Mesendoderm (in vitro differentiated cells): ENCODE measurements at regions not wholly inside any gene's neighbourhood (a gene's known extent, or its start where the extent isn't known, plus 50 kb on each side); places are given as distances from the start of the nearest gene placed in this dataset.

Source experiments
- DNase-seq: peaks from one replicate; pipeline ENCODE4 v3.0.0; 2013
- H2AK5ac ChIP-seq: 2 replicates; pipeline ENCODE4 v1.6.1; 2013; ENCODE audit warnings: low read length, inconsistent platforms
- H2BK120ac ChIP-seq: 2 replicates; pipeline ENCODE4 v1.6.1; 2013; ENCODE audit warnings: low read depth, mild to moderate bottlenecking, low read length, moderate library complexity, mixed read lengths
- H2BK15ac ChIP-seq: replicated peaks from 2 replicates; pipeline ENCODE4 v1.6.1; 2013; ENCODE audit warnings: low read depth, mild to moderate bottlenecking, moderate library complexity
- H2BK5ac ChIP-seq: 2 replicates; pipeline ENCODE4 v1.6.1; 2013; ENCODE audit warnings: low read length, inconsistent platforms
- H3K18ac ChIP-seq: 2 replicates; pipeline ENCODE4 v1.6.1; 2013; ENCODE audit warnings: mild to moderate bottlenecking, low read length, mixed read lengths
- H3K23ac ChIP-seq: one replicate; pipeline ENCODE4 v1.6.1; 2013; ENCODE audit warnings: low read length
- H3K27ac ChIP-seq: 2 replicates; pipeline ENCODE4 v1.5.1; 2013; ENCODE audit warnings: low read depth, mild to moderate bottlenecking, inconsistent platforms, low read length, moderate library complexity
- H3K27me3 ChIP-seq: 2 replicates; pipeline ENCODE4 v1.6.1; 2013; ENCODE audit warnings: low read length, control low read depth, mild to moderate bottlenecking, inconsistent platforms; ENCODE audit not compliant: insufficient read depth, poor library complexity
- H3K36me3 ChIP-seq: 2 replicates; pipeline ENCODE4 v1.6.1; 2013; ENCODE audit warnings: low read length, inconsistent platforms; ENCODE audit not compliant: control insufficient read depth, insufficient read depth
- H3K4ac ChIP-seq: one replicate; pipeline ENCODE4 v1.6.1; 2013; ENCODE audit warnings: low read depth, mild to moderate bottlenecking, low read length, moderate library complexity
- H3K4me1 ChIP-seq: 2 replicates; pipeline ENCODE4 v1.6.1; 2013; ENCODE audit warnings: low read depth, low read length, inconsistent platforms; ENCODE audit not compliant: control insufficient read depth
- H3K4me2 ChIP-seq: 2 replicates; pipeline ENCODE4 v1.6.1; 2013; ENCODE audit warnings: low read length
- H3K4me3 ChIP-seq: 2 replicates; pipeline ENCODE4 v1.5.1; 2013; ENCODE audit warnings: mild to moderate bottlenecking, low read length
- H3K56ac ChIP-seq: one replicate; pipeline ENCODE4 v1.6.1; 2013; ENCODE audit warnings: low read length
- H3K79me1 ChIP-seq: 2 replicates; pipeline ENCODE4 v1.6.1; 2013; ENCODE audit warnings: low read length, inconsistent platforms
- H3K79me2 ChIP-seq: 2 replicates; pipeline ENCODE4 v1.6.1; 2013; ENCODE audit warnings: mild to moderate bottlenecking, low read length; ENCODE audit not compliant: control insufficient read depth, insufficient read depth
- H3K9ac ChIP-seq: 2 replicates; pipeline ENCODE4 v1.6.1; 2013; ENCODE audit warnings: low read length, inconsistent platforms
- H4K5ac ChIP-seq: one replicate; pipeline ENCODE4 v1.6.1; 2013; ENCODE audit warnings: low read length
- H4K8ac ChIP-seq: one replicate; pipeline ENCODE4 v1.6.1; 2013; ENCODE audit warnings: low read depth, mild to moderate bottlenecking, control low read depth, low read length, moderate library complexity
- WGBS: extraction: QIAGEN DNeasy Blood & Tissue Kit; methylation state at CpG from one replicate; pipeline ENCODE4 v1.1.7; 2013; ENCODE audit warnings: low lambda C conversion rate, missing lambda C conversion rate; ENCODE audit not compliant: insufficient coverage; ENCODE audit errors: extremely low coverage; 5-methylcytosine and 5-hydroxymethylcytosine counted together

DNA sequence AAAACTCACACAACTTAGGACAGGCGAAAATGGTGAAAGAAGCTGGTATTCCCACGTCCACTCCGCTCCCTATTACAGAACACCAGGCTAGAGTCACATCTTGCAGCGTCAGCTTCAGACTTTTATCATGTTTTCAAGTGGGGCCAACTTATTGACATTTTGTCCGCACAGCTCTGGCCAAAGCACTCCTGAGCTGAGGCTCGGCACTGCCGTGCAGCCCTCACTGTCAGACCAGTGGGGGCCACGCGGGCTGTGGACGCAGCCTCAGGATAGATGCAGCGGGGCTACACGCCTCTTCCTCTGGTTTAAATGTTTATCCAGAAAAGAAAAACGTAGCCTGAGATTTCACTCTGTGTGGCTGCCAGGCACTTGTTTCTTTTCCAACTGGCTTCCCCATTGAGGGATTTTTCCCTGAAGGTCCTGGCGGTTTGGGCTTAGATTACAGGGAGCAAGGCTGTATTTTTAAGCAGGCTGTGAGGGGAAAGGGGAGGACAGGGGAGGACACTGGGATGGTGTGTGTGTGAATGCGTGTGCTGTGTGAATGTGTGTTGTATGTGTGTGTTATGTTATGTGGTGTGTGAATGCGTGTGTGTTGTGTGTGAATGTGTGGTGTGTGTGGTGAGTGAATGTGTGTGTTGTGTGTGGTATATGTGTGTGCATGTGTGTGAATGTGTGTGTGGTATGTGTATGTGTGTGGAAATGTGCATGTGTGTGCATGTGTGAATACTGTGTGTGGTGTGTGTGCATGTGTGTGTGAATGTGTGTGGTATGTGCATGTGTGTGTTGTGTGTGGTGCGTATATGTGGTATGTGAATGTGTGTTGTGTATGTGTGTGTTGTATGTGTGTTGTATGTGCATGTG lies 267.6 kb downstream of the DCDC2C start:
- Histone ChIP-seq H3K4ac (no peak overlapping the region), H2AK5ac (no peak overlapping the region), H3K27me3 (no peaks in the 10 kb centered on the region), H3K27ac (no peak overlapping the region), H3K9ac (no peak overlapping the region), H3K18ac (no peak overlapping the region), H2BK120ac (no peak overlapping the region), H4K5ac (no peak overlapping the region), H4K8ac (no peak overlapping the region), H2BK15ac (no peak overlapping the region), H3K79me1 (no peaks in the 10 kb centered on the region), H3K23ac (no peak overlapping the region), H3K4me2 (no peak overlapping the region), H3K36me3 (no peaks in the 10 kb centered on the region), H3K79me2 (no peaks in the 10 kb centered on the region), H3K4me3 (no peak overlapping the region), H3K56ac (no peak overlapping the region), H2BK5ac (no peak overlapping the region), H3K4me1 (no peaks in the 10 kb centered on the region)
- 100% methylated on average over 2 of the region's 17 CpGs for WGBS
- DNase-seq, result no peak

DNA sequence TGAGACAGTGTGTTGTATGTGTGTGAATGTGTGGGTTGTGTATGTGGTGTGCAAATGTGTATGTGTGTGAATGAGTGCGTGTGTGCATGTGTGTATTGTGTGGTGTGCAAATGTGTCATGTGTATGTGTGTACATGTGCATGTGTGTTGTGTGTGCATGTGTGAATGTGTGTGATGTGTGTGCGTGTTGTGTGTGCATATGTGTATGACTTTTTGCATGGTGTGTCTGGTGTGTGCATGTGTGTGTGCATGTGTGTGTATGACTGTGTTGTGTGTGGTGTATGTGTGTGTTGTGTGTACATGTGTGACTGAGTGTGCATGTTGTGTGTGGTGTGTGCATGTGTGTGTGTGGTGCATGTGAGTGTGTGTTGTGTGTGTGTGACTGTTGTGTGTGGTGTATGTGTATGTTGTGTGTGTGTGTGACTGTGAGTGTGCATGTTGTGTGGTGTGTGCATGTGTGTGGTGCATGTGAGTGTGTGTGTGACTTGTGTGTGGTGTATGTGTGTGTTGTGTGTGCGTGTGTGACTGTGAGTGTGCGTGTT lies 268.3 kb downstream of the DCDC2C start:
- Histone ChIP-seq H3K23ac (no peak overlapping the region), H3K4ac (no peak overlapping the region), H3K4me3 (no peak overlapping the region), H3K56ac (no peak overlapping the region), H2BK5ac (no peak overlapping the region), H3K27ac (no peak overlapping the region), H3K79me1 (no peaks in the 10 kb centered on the region), H3K4me1 (no peaks in the 10 kb centered on the region), H3K79me2 (no peaks in the 10 kb centered on the region), H3K9ac (no peak overlapping the region), H2AK5ac (no peak overlapping the region), H3K4me2 (no peak overlapping the region), H3K18ac (no peak overlapping the region), H3K27me3 (no peaks in the 10 kb centered on the region), H4K8ac (no peak overlapping the region), H2BK15ac (no peak overlapping the region), H4K5ac (no peak overlapping the region), H2BK120ac (no peak overlapping the region), H3K36me3 (no peaks in the 10 kb centered on the region)
- no peak for DNase-seq
- WGBS, result 100% methylated on average over 3 of the region's 4 CpGs

DNA sequence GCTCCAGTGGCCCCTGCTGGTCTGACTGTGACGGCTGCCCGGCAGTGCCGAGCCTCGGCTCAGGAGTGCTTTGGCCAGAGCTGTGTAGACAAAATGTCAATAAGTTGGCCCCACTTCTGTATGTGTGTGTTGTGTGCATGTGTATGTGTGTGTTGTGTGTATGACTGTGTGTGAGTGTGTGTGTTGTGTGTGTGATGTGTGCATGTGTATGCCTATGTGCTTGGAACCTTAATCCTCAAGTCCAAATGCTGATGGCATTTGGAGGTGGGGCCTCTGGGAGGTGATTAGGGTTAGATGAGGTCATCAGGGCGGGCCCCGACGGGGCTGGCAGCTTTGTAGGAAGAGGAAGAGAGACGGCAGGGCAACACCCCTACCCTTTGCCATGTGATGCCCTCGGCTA lies 269.0 kb downstream of the DCDC2C start:
- Histone ChIP-seq H4K5ac (no peak overlapping the region), H2BK5ac (no peak overlapping the region), H3K56ac (no peak overlapping the region), H3K4me1 (no peaks in the 10 kb centered on the region), H3K9ac (no peak overlapping the region), H3K79me2 (no peaks in the 10 kb centered on the region), H2BK15ac (no peak overlapping the region), H2BK120ac (no peak overlapping the region), H2AK5ac (no peak overlapping the region), H3K79me1 (no peaks in the 10 kb centered on the region), H3K27ac (no peak overlapping the region), H3K4me2 (no peak overlapping the region), H3K18ac (no peak overlapping the region), H3K4me3 (no peak overlapping the region), H4K8ac (no peak overlapping the region), H3K27me3 (no peaks in the 10 kb centered on the region), H3K36me3 (no peaks in the 10 kb centered on the region), H3K4ac (no peak overlapping the region), H3K23ac (no peak overlapping the region)
- DNase-seq, result no peak
- WGBS, result no CpG with 5 or more reads among the region's 9 CpGs

DNA sequence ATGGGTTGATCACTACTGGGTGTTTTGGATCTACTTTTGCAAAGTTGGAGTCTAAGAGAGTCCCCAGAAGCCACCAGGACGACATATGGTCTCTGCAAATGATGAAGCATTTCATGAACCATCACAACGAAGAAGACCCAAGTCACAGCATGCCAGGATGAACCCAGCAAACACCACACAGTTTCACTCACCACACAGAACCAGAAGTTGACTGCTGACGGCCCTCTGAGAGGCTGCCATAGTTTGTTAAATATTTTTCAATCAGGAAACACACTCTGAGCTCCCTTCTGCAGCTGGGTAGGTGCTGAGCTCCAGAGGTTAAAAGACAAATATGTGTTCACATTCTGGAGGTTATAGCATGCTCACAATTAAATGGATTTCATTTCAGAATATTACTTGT lies 271.4 kb downstream of the DCDC2C start:
- DNase-seq, result no peak
- WGBS, result no CpG with 5 or more reads among the region's 3 CpGs

DNA sequence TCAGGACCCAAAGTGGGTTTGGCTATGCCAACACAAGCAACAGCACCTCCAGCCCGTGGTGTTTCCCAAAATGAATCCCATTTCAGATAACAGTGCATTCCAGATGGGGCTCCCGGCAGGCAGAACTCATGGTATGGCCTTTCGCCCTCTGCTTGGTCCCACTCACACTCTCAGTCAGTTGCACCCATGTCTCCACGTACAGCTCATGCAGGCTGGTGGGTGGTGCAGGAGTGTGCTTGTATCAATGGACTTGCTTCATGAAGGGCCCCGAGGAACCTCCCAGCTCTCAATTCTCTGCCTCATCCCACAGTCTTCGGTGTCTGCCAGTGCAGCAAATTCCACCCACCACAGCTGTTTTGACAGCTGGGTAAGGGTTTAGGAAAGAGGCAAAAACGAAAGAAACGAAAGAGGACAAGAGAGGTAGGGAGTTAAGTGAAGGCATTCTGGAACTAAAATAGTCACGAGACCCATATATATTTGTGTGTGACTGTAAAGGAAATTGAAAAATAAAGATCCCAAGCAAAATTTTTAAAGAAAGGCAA lies 278.1 kb downstream of the DCDC2C start:
- no peak overlapping the region for H3K4me2 ChIP-seq
- no peak overlapping the region for H2AK5ac ChIP-seq
- no peak overlapping the region for H3K23ac ChIP-seq
- H4K8ac ChIP-seq, result no peak overlapping the region
- H3K4me1 ChIP-seq, result no peaks in the 10 kb centered on the region
- no peak overlapping the region for H2BK120ac ChIP-seq
- H3K36me3 ChIP-seq, result no peaks in the 10 kb centered on the region
- H4K5ac ChIP-seq, result no peak overlapping the region
- H2BK15ac ChIP-seq, result no peak overlapping the region
- H3K79me2 ChIP-seq, result no peaks in the 10 kb centered on the region
- no peak overlapping the region for H3K4ac ChIP-seq
- H3K56ac ChIP-seq, result no peak overlapping the region
- WGBS, result no CpG with 5 or more reads among the region's 9 CpGs
- no peaks in the 10 kb centered on the region for H3K27me3 ChIP-seq
- no peak overlapping the region for H3K4me3 ChIP-seq
- DNase-seq, result no peak
- no peak overlapping the region for H3K9ac ChIP-seq
- H3K79me1 ChIP-seq, result no peaks in the 10 kb centered on the region
- H3K18ac ChIP-seq, result no peak overlapping the region
- no peak overlapping the region for H3K27ac ChIP-seq
- H2BK5ac ChIP-seq, result no peak overlapping the region

More for the DNA sequence above, 271.4 kb downstream of the DCDC2C start:
- H2BK5ac ChIP-seq, result no peak overlapping the region
- no peak overlapping the region for H3K18ac ChIP-seq
- H2BK15ac ChIP-seq, result no peak overlapping the region
- no peaks in the 10 kb centered on the region for H3K79me2 ChIP-seq
- no peak overlapping the region for H2AK5ac ChIP-seq
- H3K56ac ChIP-seq, result no peak overlapping the region
- no peak overlapping the region for H3K9ac ChIP-seq
- H3K4ac ChIP-seq, result no peak overlapping the region
- no peaks in the 10 kb centered on the region for H3K36me3 ChIP-seq
- no peak overlapping the region for H3K4me2 ChIP-seq
- no peak overlapping the region for H4K5ac ChIP-seq
- no peaks in the 10 kb centered on the region for H3K27me3 ChIP-seq
- H4K8ac ChIP-seq, result no peak overlapping the region
- H3K23ac ChIP-seq, result no peak overlapping the region
- H3K27ac ChIP-seq, result no peak overlapping the region
- no peaks in the 10 kb centered on the region for H3K4me1 ChIP-seq
- no peak overlapping the region for H2BK120ac ChIP-seq
- H3K4me3 ChIP-seq, result no peak overlapping the region
- no peaks in the 10 kb centered on the region for H3K79me1 ChIP-seq
